H9 (cell line): ENCODE measurements at regions not wholly inside any gene's neighbourhood (a gene's known extent, or its start where the extent isn't known, plus 50 kb on each side); places are given as distances from the start of the nearest gene placed in this dataset.

Experiments
- DNase-seq: peaks from one replicate; pipeline ENCODE4 v3.0.0-alpha.2; 2017
- H2AFZ ChIP-seq: one replicate; pipeline ENCODE4 v1.6.1; 2013; ENCODE audit warnings: mild to moderate bottlenecking, low read length, control low read depth, moderate library complexity
- H2AK5ac ChIP-seq: 2 replicates; pipeline ENCODE4 v1.6.1; 2013; ENCODE audit warnings: low read length, control low read depth, mixed read lengths; ENCODE audit not compliant: insufficient read length
- H2BK120ac ChIP-seq: one replicate; pipeline ENCODE4 v1.6.1; 2013; ENCODE audit warnings: low read depth, mild to moderate bottlenecking, low read length, control low read depth, inconsistent platforms; ENCODE audit not compliant: poor library complexity, severe bottlenecking
- H2BK12ac ChIP-seq: 2 replicates; pipeline ENCODE4 v1.6.1; 2013; ENCODE audit warnings: low read length, control low read depth, mixed read lengths, low read depth; ENCODE audit not compliant: insufficient read length
- H2BK15ac ChIP-seq: 2 replicates; pipeline ENCODE4 v1.6.1; 2013; ENCODE audit warnings: low read depth, low read length, control low read depth
- H2BK20ac ChIP-seq: one replicate; pipeline ENCODE4 v1.6.1; 2013; ENCODE audit warnings: low read depth, mild to moderate bottlenecking, low read length, control low read depth, inconsistent platforms; ENCODE audit not compliant: poor library complexity, severe bottlenecking
- H2BK5ac ChIP-seq: 2 replicates; pipeline ENCODE4 v1.6.1; 2013; ENCODE audit warnings: low read length, control low read depth, mixed read lengths; ENCODE audit not compliant: insufficient read length
- H3K14ac ChIP-seq: 2 replicates; pipeline ENCODE4 v1.6.1; 2013; ENCODE audit warnings: low read length, control low read depth; ENCODE audit not compliant: insufficient read depth
- H3K18ac ChIP-seq: 2 replicates; pipeline ENCODE4 v1.6.1; 2013; ENCODE audit warnings: low read depth, mild to moderate bottlenecking, mixed read lengths, low read length, control low read depth; ENCODE audit not compliant: insufficient read length
- H3K23ac ChIP-seq: 2 replicates; pipeline ENCODE4 v1.6.1; 2013; ENCODE audit warnings: low read length, control low read depth, mixed read lengths, low read depth; ENCODE audit not compliant: insufficient read length
- H3K23me2 ChIP-seq: 2 replicates; pipeline ENCODE4 v1.6.1; 2013; ENCODE audit warnings: low read depth, mild to moderate bottlenecking, mixed read lengths, low read length, control low read depth; ENCODE audit not compliant: insufficient read length, poor library complexity, severe bottlenecking
- H3K27ac ChIP-seq: 2 replicates; pipeline ENCODE4 v1.5.1; 2013; ENCODE audit warnings: low read length, control low read depth, mixed read lengths, low read depth; ENCODE audit not compliant: insufficient read length
- H3K27me3 ChIP-seq: 2 replicates; pipeline ENCODE4 v1.6.1; 2013; ENCODE audit warnings: low read length, control low read depth, inconsistent platforms; ENCODE audit not compliant: insufficient read depth
- H3K4ac ChIP-seq: 2 replicates; pipeline ENCODE4 v1.6.1; 2013; ENCODE audit warnings: low read depth, mild to moderate bottlenecking, control low read depth, inconsistent platforms, low read length, moderate library complexity
- H3K4me1 ChIP-seq: 2 replicates; pipeline ENCODE4 v1.6.1; 2013; ENCODE audit warnings: low read length, control low read depth, inconsistent platforms; ENCODE audit not compliant: insufficient read depth
- H3K4me2 ChIP-seq: 2 replicates; pipeline ENCODE4 v1.6.1; 2013; ENCODE audit warnings: low read length, control low read depth, mixed read lengths; ENCODE audit not compliant: insufficient read length, insufficient read depth
- H3K56ac ChIP-seq: 2 replicates; pipeline ENCODE4 v1.6.1; 2013; ENCODE audit warnings: low read depth, mild to moderate bottlenecking, mixed read lengths, low read length, control low read depth; ENCODE audit not compliant: insufficient read length
- H3K79me1 ChIP-seq: 2 replicates; pipeline ENCODE4 v1.6.1; 2013; ENCODE audit warnings: low read depth, mild to moderate bottlenecking, moderate library complexity, low read length, control low read depth, inconsistent platforms; ENCODE audit not compliant: insufficient read depth, poor library complexity, severe bottlenecking
- H3K79me2 ChIP-seq: 2 replicates; pipeline ENCODE4 v1.6.1; 2013; ENCODE audit warnings: low read length, control low read depth, inconsistent platforms; ENCODE audit not compliant: insufficient read depth
- H3K9ac ChIP-seq: 2 replicates; pipeline ENCODE4 v1.6.1; 2013; ENCODE audit warnings: low read length, control low read depth, mixed read lengths; ENCODE audit not compliant: insufficient read length; ENCODE audit errors: extremely low read depth
- H3K9me3 ChIP-seq: one replicate; pipeline ENCODE4 v1.6.1; 2013; ENCODE audit warnings: low read depth, low read length, inconsistent platforms; ENCODE audit not compliant: control insufficient read depth
- H3T11ph ChIP-seq: one replicate; pipeline ENCODE4 v1.6.1; 2013; ENCODE audit warnings: mild to moderate bottlenecking, low read length, control low read depth, inconsistent platforms
- H4K20me1 ChIP-seq: one replicate; pipeline ENCODE4 v1.6.1; 2013; ENCODE audit not compliant: control insufficient read depth, insufficient read length, insufficient read depth
- H4K5ac ChIP-seq: 2 replicates; pipeline ENCODE4 v1.6.1; 2013; ENCODE audit warnings: low read depth, mild to moderate bottlenecking, mixed read lengths, low read length, control low read depth; ENCODE audit not compliant: insufficient read length
- H4K8ac ChIP-seq: replicated peaks from 2 replicates; pipeline ENCODE4 v1.6.1; 2013; ENCODE audit warnings: low read length, control low read depth, mixed read lengths, low read depth; ENCODE audit not compliant: insufficient read length
- H4K91ac ChIP-seq: 2 replicates; pipeline ENCODE4 v1.6.1; 2013; ENCODE audit warnings: low read depth, mild to moderate bottlenecking, moderate library complexity, mixed read lengths, low read length, control low read depth; ENCODE audit not compliant: insufficient read length
- H3K27ac Mint-ChIP-seq, 3 experiments: 2 replicates in 2 of 3; 3 replicates in 1 of 3; pipeline ENCODE4 v1.8.0; 2020 to 2021; ENCODE audit warnings: mixed read lengths in 3 of 3, mild to moderate bottlenecking in 1 of 3, moderate library complexity in 1 of 3
- H3K27me3 Mint-ChIP-seq: 2 replicates; pipeline ENCODE4 v1.8.0; 2021; ENCODE audit warnings: low read depth, mild to moderate bottlenecking, moderate library complexity, mixed read lengths
- H3K36me3 Mint-ChIP-seq, 3 experiments: 2 replicates in 2 of 3; 3 replicates in 1 of 3; pipeline ENCODE4 v1.8.0; 2020 to 2021; ENCODE audit warnings: low read depth in 3 of 3, mixed read lengths in 3 of 3; ENCODE audit not compliant: insufficient read depth in 1 of 3
- H3K4me1 Mint-ChIP-seq, 2 experiments: 2 replicates each; pipeline ENCODE4 v1.8.0; 2020; ENCODE audit warnings: mixed read lengths in 2 of 2
- H3K4me3 Mint-ChIP-seq, 2 experiments: 2 replicates in 1 of 2; 3 replicates in 1 of 2; pipeline ENCODE4 v1.8.0; 2020 to 2021; ENCODE audit warnings: mild to moderate bottlenecking in 2 of 2, mixed read lengths in 2 of 2, moderate library complexity in 1 of 2
- H3K9me3 Mint-ChIP-seq, 2 experiments: 2 replicates in 1 of 2; 3 replicates in 1 of 2; pipeline ENCODE4 v1.8.0; 2020; ENCODE audit warnings: mild to moderate bottlenecking in 2 of 2, mixed read lengths in 2 of 2, moderate library complexity in 1 of 2
- CTCF ChIP-seq: fragments of 200-600 bp; sonication (generic); conservative IDR thresholded peaks from 3 replicates; pipeline ENCODE4 v1.8.0; 2021; ENCODE audit warnings: antibody characterized with exemption, mild to moderate bottlenecking
- WGBS: extraction: QIAGEN DNeasy Blood & Tissue Kit; methylation state at CpG from one replicate; pipeline ENCODE4 v1.1.7; 2013; ENCODE audit warnings: missing lambda C conversion rate, low lambda C conversion rate, mixed read lengths; ENCODE audit not compliant: insufficient read length; ENCODE audit errors: extremely low coverage; 5-methylcytosine and 5-hydroxymethylcytosine counted together

DNA sequence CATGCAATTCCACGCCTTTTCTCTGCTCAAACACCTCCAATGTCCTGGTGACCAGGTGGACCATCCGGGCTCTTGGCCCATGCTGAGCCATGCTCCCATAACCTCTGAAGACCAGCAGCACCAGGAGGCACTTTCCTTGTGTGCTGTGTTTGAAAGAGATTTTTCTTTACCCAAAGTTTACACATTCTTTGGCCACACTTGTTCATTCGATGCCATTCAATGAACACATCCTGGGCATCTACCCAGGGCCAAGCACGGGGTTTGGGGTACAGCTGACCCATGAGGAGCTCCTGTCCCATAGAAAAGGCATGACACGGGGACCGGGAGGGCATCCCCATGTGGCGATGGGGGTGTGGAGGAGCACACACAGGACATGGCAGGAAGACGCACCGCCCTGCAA is 77.1 kb upstream of the IRX1 start:
- Histone ChIP-seq H2BK5ac (no peak overlapping the region), H4K5ac (no peak overlapping the region), H3K27me3 (no peaks in the 10 kb centered on the region), H3K79me2 (no peaks in the 10 kb centered on the region), H3K56ac (no peak overlapping the region), H3K9me3 (no peaks in the 10 kb centered on the region), H2BK15ac (no peak overlapping the region), H3K79me1 (no peaks in the 10 kb centered on the region), H4K91ac (no peak overlapping the region), H2AK5ac (no peak overlapping the region), H2BK12ac (no peak overlapping the region), H4K8ac (no peak overlapping the region), H3T11ph (no peak overlapping the region), H3K23me2 (no peaks in the 10 kb centered on the region), H3K4ac (no peak overlapping the region), H3K9ac (no peak overlapping the region), H3K4me2 (no peak overlapping the region), H2BK120ac (no peak overlapping the region), H3K4me1 (peaks cover 2% of the 10 kb centered on the region), H4K20me1 (no peaks in the 10 kb centered on the region), H3K14ac (no peak overlapping the region), H3K23ac (no peak overlapping the region), H3K18ac (no peak overlapping the region), H2BK20ac (no peak overlapping the region), H3K27ac (no peak overlapping the region), H2AFZ (no peak overlapping the region)
- no peaks in the 10 kb centered on the region for H3K9me3 Mint-ChIP-seq
- no peak overlapping the region for H3K4me3 Mint-ChIP-seq
- no peak for TF ChIP-seq CTCF
- H3K27ac Mint-ChIP-seq = no peak overlapping the region
- WGBS = no CpG with 5 or more reads among the region's 9 CpGs
- peaks cover 0 to 2% (median 0%) of the 10 kb centered on the region in 3 experiments; a peak in 2 of 7 replicates for H3K36me3 Mint-ChIP-seq
- DNase-seq = no peak
- H3K27me3 Mint-ChIP-seq = peaks cover 2% of the 10 kb centered on the region; the same call in 1 of the 2 replicates
- peaks cover 20% of the 10 kb centered on the region in 2 experiments for H3K4me1 Mint-ChIP-seq
